ENCODE measurements at regions not wholly inside any gene's neighbourhood (a gene's known extent, or its start where the extent isn't known, plus 50 kb on each side); places are given as distances from the start of the nearest gene placed in this dataset.

DNA sequence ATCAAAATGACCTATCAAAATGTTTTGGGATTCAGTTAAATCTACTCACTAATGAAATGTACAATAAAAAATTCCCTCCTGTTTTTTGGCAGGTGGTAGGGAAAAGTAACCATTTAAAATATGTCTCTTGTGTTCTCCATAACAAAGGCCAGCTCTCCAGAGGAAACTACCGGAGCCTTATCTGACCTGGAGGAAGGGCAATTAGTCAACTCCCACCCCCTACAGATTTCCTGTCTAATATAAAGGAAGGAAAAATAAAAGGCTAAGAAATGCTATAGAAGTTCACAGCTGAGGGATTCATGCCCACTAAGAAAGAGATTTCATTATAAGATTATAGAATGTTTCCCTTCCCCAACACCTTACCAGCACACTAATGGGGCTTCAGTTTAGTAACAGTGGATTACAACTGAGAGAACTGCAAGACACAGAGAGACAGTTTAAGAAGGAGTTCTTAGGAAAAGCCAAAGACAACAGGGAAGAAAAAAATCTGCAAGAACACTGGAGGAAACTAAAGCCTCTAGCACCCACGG, 376.5 kb upstream of the KCNMB2 start:
- TF ChIP-seq, protein P1, sequence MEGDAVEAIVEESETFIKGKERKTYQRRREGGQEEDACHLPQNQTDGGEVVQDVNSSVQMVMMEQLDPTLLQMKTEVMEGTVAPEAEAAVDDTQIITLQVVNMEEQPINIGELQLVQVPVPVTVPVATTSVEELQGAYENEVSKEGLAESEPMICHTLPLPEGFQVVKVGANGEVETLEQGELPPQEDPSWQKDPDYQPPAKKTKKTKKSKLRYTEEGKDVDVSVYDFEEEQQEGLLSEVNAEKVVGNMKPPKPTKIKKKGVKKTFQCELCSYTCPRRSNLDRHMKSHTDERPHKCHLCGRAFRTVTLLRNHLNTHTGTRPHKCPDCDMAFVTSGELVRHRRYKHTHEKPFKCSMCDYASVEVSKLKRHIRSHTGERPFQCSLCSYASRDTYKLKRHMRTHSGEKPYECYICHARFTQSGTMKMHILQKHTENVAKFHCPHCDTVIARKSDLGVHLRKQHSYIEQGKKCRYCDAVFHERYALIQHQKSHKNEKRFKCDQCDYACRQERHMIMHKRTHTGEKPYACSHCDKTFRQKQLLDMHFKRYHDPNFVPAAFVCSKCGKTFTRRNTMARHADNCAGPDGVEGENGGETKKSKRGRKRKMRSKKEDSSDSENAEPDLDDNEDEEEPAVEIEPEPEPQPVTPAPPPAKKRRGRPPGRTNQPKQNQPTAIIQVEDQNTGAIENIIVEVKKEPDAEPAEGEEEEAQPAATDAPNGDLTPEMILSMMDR (IDR thresholded peaks at IDR 0.05; ENCODE audit: insufficient read depth, low read length, missing control alignments) = no peak
- CTCF ChIA-PET = interaction anchor here (0.9 to 1.9 kb wide), 2 partner anchors 8 to 9 kb away, joined by 3 to 4 read pairs; no protein-coding TSS in a partner anchor
- POLR2A ChIA-PET = no interaction called here
- H3K4me3 ChIP-seq (ENCODE audit: low read depth, low read length) = no peak overlapping the region
- no peak for DNase-seq (ENCODE audit: low read depth, low spot score)

DNA sequence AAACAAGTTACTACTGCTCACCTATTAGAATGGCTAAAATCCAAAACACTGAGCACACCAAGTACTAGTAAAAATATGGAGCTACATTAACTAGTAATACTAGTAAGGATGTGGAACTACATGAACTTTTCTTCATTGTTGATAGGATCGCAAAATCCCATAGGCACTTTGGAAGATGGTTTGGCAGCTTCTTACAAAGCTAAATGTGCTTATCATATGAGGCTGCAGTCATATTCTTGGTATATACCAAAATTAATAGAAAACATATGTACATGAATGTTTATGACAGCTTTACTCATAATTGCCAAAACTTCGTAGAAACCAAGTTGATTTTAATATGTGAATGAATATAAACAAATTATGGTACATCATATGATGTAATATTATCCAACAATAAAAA, 366.8 kb upstream of the KCNMB2 start:
- H3K4me3 ChIP-seq (ENCODE audit: low read depth, low read length) = no peak overlapping the region
- ChIA-PET CTCF (no interaction called here), POLR2A (no interaction called here)
- no peak for DNase-seq (ENCODE audit: low read depth, low spot score)
- TF ChIP-seq, protein P1 (IDR thresholded peaks at IDR 0.05; ENCODE audit: insufficient read depth, low read length, missing control alignments) = no peak

DNA sequence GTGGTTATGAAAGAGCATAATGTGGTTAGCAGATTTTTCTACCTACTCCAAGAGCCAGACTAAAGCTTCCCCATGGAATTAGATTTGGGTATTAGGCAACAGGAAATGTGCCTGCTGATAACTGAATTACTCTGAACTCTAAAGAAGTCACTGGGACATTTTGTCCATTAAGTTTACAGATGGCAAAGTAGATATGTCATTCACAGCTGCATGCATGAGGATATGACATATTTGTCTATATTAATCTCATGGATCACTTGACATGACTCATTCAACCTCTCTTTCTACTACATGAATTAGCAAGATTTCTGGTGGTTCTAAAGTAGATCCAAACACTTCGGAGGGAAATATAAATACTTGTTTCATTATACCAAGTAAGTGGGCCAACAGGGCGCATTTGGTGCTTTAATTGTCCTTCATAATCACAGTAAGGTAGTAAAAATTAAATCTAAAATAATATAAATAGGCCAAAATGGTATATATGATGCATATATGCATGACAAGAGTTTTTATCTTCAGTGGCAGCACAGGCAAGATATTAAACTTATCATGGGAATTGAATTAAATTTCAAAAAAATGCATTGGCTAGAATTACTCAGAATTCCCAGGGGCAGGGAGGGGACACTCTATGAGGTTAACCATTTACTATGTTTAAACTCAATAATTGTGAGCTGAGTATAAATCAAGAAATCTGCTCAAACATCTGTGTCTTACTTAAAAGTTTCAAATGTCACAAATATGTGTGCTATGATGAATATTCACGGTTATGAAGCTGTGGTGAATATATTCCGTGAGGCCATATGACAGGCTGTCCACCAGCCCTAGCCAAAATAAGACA, 365.3 kb upstream of the KCNMB2 start:
- TF ChIP-seq, protein P1 (IDR thresholded peaks at IDR 0.05; ENCODE audit: insufficient read depth, low read length, missing control alignments) = no peak
- ChIA-PET POLR2A (interaction anchor here (0.8 kb wide), 1 partner anchor 193 kb away, joined by 3 read pairs; no protein-coding TSS in a partner anchor), CTCF (no interaction called here)
- H3K4me3 ChIP-seq (ENCODE audit: low read depth, low read length) = no peak overlapping the region
- peak; percentile 77 for DNase-seq (ENCODE audit: low read depth, low spot score)

DNA sequence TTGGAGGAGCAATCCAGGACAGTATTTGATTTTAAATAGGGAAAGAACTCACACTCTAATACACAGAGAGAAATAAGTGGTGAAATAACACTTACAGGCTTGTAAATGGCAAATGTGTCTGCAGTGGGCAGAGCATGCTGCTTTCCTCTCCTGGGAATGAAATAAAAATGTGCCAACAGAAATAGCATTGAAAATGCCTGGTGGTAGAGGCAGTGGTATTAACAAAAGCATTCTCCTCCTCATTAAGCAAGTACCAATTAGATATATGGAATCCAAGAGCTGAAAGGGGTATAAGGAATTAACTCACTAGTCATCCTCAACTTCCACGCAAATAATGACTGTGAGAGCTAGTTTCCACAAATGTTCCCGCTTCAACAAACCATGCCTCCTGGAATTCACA, 364.1 kb upstream of the KCNMB2 start:
- no peak overlapping the region for H3K4me3 ChIP-seq (ENCODE audit: low read depth, low read length)
- CTCF ChIA-PET = interaction anchor here (0.6 kb wide), 1 partner anchor 107 kb away, joined by 3 read pairs; no protein-coding TSS in a partner anchor
- TF ChIP-seq, protein P1 (IDR thresholded peaks at IDR 0.05; ENCODE audit: insufficient read depth, low read length, missing control alignments) = no peak
- POLR2A ChIA-PET = no interaction called here
- no peak for DNase-seq (ENCODE audit: low read depth, low spot score)

DNA sequence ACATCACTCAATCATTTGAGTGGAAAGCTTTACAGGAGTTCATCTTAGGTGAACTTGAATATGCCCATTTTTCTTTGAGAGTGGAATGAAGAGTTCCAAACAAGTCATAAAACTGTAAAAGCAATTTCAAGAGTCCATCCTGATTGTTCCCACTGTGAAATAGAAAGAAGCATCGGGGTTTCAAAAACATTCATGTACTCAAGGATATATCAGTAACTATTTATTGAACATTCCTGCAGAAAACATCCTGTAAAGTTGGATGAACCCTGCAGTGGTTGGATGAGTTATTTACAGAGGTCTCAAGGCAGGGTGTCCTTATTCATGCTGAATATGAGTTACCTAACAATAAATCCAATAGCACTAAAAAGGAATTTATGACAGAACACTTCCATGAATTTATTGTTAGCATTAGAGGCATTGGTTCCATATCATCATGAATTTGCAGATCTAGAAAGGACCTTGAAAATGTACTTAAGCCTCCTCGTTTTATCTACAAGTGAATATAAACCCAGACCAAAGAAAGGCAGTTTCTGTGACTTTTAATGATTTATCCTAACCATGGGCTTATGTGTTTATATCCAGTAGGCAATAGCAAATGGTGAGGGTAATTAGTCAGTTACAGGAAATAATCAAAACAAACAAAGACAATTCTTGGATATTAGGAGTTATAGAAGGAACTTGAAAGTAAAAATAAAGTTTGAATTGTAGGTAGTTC, 361.9 kb upstream of the KCNMB2 start:
- TF ChIP-seq, protein P1 (IDR thresholded peaks at IDR 0.05; ENCODE audit: insufficient read depth, low read length, missing control alignments) = no peak
- no peak for DNase-seq (ENCODE audit: low read depth, low spot score)
- H3K4me3 ChIP-seq (ENCODE audit: low read depth, low read length) = no peak overlapping the region
- ChIA-PET POLR2A (no interaction called here), CTCF (no interaction called here)

DNA sequence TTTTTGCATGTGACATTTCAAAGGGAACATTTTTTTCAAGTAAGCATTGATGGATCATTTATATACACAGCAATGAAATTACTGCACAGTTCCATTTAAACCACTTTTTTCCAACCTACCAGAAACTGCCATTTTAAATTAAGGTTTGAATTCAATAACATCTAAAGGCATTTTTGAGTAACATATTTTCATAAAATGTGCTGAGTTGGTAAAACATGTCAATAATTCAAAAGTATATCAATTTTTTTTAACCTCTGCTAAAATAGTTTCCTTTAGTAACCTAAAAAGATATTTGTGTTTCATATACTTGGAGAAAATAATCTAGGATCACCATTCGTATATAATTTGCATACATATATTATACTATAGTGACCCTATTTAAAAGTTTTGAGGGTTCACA, 355.1 kb upstream of the KCNMB2 start:
- DNase-seq (ENCODE audit: low read depth, low spot score) = no peak
- TF ChIP-seq, protein P1 (IDR thresholded peaks at IDR 0.05; ENCODE audit: insufficient read depth, low read length, missing control alignments) = no peak
- POLR2A ChIA-PET = no interaction called here
- no peak overlapping the region for H3K4me3 ChIP-seq (ENCODE audit: low read depth, low read length)
- CTCF ChIA-PET = no interaction called here

Measured in AG04449 (cell line).